Liver (tissue), 3 donors: ENCODE measurements at regions not wholly inside any gene's neighbourhood (a gene's known extent, or its start where the extent isn't known, plus 50 kb on each side); places are given as distances from the start of the nearest gene placed in this dataset.

Experiments
- EGR1 ChIP-seq, 2 donors: IDR thresholded peaks; 2 replicates each; pipeline ENCODE4 v1.6.1; 2016 to 2018; ENCODE audit warnings: antibody characterized with exemption in 2 of 2, low read depth in 2 of 2
- GABPA ChIP-seq, 2 donors: IDR thresholded peaks in 1 of 2; conservative IDR thresholded peaks in 1 of 2; 2 replicates each; pipeline ENCODE4 v1.6.1; 2016; ENCODE audit warnings: antibody characterized with exemption in 2 of 2, mild to moderate bottlenecking in 1 of 2, moderate library complexity in 1 of 2
- NR2F2 ChIP-seq: IDR thresholded peaks from 2 replicates; pipeline ENCODE4 v1.6.1; 2016; ENCODE audit warnings: antibody characterized with exemption
- RAD21 ChIP-seq, 2 donors: IDR thresholded peaks; 2 replicates each; pipeline ENCODE4 v1.6.1; 2016; ENCODE audit warnings: antibody characterized with exemption in 2 of 2, mild to moderate bottlenecking in 2 of 2
- TF ChIP-seq, protein P1 (sequence below): fragments of 150-350 bp; IDR thresholded peaks from 2 replicates; pipeline ENCODE4 v1.5.1; 2017; ENCODE audit warnings: improper control_type of control experiment, low read depth, low read length; ENCODE audit not compliant: missing input control
- TF ChIP-seq, protein P2 (sequence below): IDR thresholded peaks from 2 replicates; pipeline ENCODE4 v1.6.1; 2016; ENCODE audit warnings: antibody characterized with exemption
- TF ChIP-seq, protein P3 (sequence below): IDR thresholded peaks from 2 replicates; pipeline ENCODE4 v1.6.1; 2016; ENCODE audit warnings: antibody characterized with exemption
- donor health status: healthy.
- donor health status: healthy.

DNA sequence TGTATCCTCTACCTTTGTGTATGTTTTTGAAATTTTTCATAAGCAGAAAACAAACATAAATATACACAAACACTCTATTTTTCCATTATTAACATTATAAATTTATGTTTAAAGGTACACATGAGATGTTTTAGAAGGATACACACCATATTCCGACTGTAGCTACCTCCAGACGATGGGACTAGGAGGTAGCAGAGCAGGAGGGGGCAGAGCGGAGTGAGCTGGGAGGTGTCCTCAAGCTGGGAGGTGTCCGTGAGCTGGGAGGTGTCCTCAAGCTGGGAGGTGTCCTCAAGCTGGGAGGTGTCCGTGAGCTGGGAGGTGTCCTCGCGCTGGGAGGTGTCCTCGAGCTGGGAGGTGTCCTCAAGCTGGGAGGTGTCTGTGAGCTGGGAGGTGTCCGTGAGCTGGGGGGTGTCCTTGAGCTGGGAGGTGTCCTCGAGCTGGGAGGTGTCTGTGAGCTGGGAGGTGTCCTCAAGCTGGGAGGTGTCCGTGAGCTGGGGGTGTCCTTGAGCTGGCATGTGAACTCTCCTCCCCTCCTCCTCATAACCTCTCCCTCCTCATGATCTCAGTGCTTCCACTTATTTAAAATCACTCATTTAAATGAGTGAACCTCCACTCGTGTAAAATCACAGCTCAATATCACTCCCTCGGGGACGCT is 346.9 kb upstream of the SFSWAP start:
- TF ChIP-seq, protein P1, sequence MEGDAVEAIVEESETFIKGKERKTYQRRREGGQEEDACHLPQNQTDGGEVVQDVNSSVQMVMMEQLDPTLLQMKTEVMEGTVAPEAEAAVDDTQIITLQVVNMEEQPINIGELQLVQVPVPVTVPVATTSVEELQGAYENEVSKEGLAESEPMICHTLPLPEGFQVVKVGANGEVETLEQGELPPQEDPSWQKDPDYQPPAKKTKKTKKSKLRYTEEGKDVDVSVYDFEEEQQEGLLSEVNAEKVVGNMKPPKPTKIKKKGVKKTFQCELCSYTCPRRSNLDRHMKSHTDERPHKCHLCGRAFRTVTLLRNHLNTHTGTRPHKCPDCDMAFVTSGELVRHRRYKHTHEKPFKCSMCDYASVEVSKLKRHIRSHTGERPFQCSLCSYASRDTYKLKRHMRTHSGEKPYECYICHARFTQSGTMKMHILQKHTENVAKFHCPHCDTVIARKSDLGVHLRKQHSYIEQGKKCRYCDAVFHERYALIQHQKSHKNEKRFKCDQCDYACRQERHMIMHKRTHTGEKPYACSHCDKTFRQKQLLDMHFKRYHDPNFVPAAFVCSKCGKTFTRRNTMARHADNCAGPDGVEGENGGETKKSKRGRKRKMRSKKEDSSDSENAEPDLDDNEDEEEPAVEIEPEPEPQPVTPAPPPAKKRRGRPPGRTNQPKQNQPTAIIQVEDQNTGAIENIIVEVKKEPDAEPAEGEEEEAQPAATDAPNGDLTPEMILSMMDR: no peak
- TF ChIP-seq, protein P2, sequence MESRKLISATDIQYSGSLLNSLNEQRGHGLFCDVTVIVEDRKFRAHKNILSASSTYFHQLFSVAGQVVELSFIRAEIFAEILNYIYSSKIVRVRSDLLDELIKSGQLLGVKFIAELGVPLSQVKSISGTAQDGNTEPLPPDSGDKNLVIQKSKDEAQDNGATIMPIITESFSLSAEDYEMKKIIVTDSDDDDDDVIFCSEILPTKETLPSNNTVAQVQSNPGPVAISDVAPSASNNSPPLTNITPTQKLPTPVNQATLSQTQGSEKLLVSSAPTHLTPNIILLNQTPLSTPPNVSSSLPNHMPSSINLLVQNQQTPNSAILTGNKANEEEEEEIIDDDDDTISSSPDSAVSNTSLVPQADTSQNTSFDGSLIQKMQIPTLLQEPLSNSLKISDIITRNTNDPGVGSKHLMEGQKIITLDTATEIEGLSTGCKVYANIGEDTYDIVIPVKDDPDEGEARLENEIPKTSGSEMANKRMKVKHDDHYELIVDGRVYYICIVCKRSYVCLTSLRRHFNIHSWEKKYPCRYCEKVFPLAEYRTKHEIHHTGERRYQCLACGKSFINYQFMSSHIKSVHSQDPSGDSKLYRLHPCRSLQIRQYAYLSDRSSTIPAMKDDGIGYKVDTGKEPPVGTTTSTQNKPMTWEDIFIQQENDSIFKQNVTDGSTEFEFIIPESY: no peak
- TF ChIP-seq RAD21 (IDR thresholded peaks at IDR 0.05): no peak
- TF ChIP-seq, protein P3, sequence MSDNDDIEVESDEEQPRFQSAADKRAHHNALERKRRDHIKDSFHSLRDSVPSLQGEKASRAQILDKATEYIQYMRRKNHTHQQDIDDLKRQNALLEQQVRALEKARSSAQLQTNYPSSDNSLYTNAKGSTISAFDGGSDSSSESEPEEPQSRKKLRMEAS: no peak
- no peak for TF ChIP-seq NR2F2
- no peak for TF ChIP-seq GABPA (IDR thresholded peaks at IDR 0.05 in 1 of 2, conservative IDR thresholded peaks at IDR 0.05 in 1 of 2)
- no peak for TF ChIP-seq EGR1 (IDR thresholded peaks at IDR 0.05; ENCODE audit: low read depth in 2 of 2)
